NT2/D1 (cell line): ENCODE measurements at regions not wholly inside any gene's neighbourhood (a gene's known extent, or its start where the extent isn't known, plus 50 kb on each side); places are given as distances from the start of the nearest gene placed in this dataset.

Source experiments
- SUZ12 ChIP-seq: IDR thresholded peaks from 2 replicates; pipeline ENCODE4 v1.6.1; 2011; ENCODE audit not compliant: insufficient read length, insufficient read depth; ENCODE audit errors: extremely low read depth
- YY1 ChIP-seq: IDR thresholded peaks from 2 replicates; pipeline ENCODE4 v1.6.1; 2011; ENCODE audit not compliant: insufficient read length, insufficient read depth

- TF ChIP-seq YY1 (no peak), SUZ12 (no peak)
Measured at GRCh38 chr20:62564456-62565245, 77.7 kb upstream of the SLCO4A1 start.
